Activated CD8-positive, alpha-beta T cell treated with anti-CD3 and anti-CD28 coated beads for 36 hours (primary cell): ENCODE measurements at regions not wholly inside any gene's neighbourhood (a gene's known extent, or its start where the extent isn't known, plus 50 kb on each side); places are given as distances from the start of the nearest gene placed in this dataset.

Experiments used
- ATAC-seq: fragments of 200-7000 bp; cut with Tn5 transposase; one replicate; pipeline ENCODE4 v1.10.0; 2021; ENCODE audit warnings: mild to moderate bottlenecking, moderate library complexity
- CTCF ChIA-PET: fragments of 350-600 bp; sonication (Branson Sonifier 250); formaldehyde crosslinking; loops from one replicate; lab custom pipeline; 2021; ENCODE audit warnings: antibody characterized with exemption; lab: Charles Lee
- POLR2A ChIA-PET: fragments of 350-600 bp; sonication (Branson Sonifier 250); formaldehyde crosslinking; loops from one replicate; lab custom pipeline; 2021; ENCODE audit warnings: antibody characterized with exemption; lab: Charles Lee
- DNase-seq: peaks from one replicate; pipeline ENCODE4 v3.0.0-alpha.2; 2020
- H3K27ac Mint-ChIP-seq: one replicate; pipeline ENCODE4 v1.8.0; 2021; ENCODE audit warnings: mild to moderate bottlenecking, mixed read lengths
- H3K27me3 Mint-ChIP-seq: one replicate; pipeline ENCODE4 v1.8.0; 2021; ENCODE audit warnings: mixed read lengths
- H3K36me3 Mint-ChIP-seq: one replicate; pipeline ENCODE4 v1.8.0; 2021; ENCODE audit warnings: low read depth, mixed read lengths
- H3K4me1 Mint-ChIP-seq: one replicate; pipeline ENCODE4 v1.8.0; 2021; ENCODE audit warnings: low read depth, mixed read lengths
- H3K4me3 Mint-ChIP-seq: one replicate; pipeline ENCODE4 v1.8.0; 2021; ENCODE audit warnings: mild to moderate bottlenecking, moderate library complexity, mixed read lengths
- H3K9me3 Mint-ChIP-seq: one replicate; pipeline ENCODE4 v1.8.0; 2021; ENCODE audit warnings: mixed read lengths
- intact Hi-C: fragments of 100-400 bp; cut with micrococcal nuclease; formaldehyde crosslinking; loops from one replicate; pipeline ENCODE4 v1.10.0; 2022
- TF ChIP-seq, protein P1 (sequence below): fragments of 200-600 bp; IDR thresholded peaks from one replicate; pipeline ENCODE4 v1.8.0; 2022; ENCODE audit warnings: antibody characterized with exemption, mild to moderate bottlenecking

DNA sequence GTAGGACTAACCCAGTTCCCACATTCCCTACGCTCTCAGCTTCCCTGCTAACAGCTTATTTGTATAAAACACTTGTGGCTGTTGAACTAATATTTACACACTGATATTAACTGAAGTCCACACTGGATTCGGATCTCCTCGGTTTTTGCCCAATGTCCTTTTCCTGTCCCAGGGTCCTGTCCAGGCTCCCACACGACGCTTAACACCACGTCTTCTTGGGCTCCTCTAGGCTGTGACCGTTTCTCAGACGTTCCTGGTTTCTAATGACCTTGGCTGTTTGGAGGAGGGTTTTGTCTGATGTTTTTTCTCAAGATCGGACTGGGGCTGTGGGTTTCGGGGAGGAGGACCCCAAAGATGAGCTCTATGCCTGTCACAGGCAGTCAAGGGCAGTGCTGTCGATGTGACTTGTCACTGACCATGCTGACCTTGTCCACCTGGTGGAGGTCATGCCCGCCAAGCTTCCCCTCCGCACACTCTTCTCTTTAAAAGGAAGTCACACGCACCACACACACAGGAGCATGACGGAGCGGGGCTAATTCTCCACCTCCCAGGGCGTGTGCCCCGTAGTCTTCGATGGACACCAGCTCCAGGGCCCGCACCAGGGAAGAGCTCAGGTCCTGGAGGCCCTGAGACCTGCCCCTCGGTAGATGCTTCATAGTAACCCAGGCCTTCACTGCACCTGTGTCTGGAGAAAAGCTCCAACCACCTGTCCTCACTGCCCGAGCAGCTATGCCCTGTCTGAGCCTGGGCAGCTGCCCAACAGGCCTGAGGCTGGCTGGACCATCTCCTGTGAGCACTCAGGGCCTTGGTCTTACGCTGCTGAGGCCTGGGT lies 72.0 kb downstream of the TTLL2 start:
- TF ChIP-seq, protein P1, sequence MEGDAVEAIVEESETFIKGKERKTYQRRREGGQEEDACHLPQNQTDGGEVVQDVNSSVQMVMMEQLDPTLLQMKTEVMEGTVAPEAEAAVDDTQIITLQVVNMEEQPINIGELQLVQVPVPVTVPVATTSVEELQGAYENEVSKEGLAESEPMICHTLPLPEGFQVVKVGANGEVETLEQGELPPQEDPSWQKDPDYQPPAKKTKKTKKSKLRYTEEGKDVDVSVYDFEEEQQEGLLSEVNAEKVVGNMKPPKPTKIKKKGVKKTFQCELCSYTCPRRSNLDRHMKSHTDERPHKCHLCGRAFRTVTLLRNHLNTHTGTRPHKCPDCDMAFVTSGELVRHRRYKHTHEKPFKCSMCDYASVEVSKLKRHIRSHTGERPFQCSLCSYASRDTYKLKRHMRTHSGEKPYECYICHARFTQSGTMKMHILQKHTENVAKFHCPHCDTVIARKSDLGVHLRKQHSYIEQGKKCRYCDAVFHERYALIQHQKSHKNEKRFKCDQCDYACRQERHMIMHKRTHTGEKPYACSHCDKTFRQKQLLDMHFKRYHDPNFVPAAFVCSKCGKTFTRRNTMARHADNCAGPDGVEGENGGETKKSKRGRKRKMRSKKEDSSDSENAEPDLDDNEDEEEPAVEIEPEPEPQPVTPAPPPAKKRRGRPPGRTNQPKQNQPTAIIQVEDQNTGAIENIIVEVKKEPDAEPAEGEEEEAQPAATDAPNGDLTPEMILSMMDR, result no peak
- CTCF ChIA-PET, result no interaction called here
- intact Hi-C loops, result no loop called here
- no peak overlapping the region for H3K27ac Mint-ChIP-seq
- no peaks in the 10 kb centered on the region for H3K36me3 Mint-ChIP-seq
- no peaks in the 10 kb centered on the region for H3K4me1 Mint-ChIP-seq
- POLR2A ChIA-PET, result interaction anchor here (0.5 kb wide), 1 partner anchor 251 kb away, joined by 3 read pairs; no protein-coding TSS in a partner anchor
- no peak for ATAC-seq
- H3K4me3 Mint-ChIP-seq, result no peak overlapping the region
- DNase-seq, result no peak
- peaks cover 2% of the 10 kb centered on the region for H3K27me3 Mint-ChIP-seq
- no peaks in the 10 kb centered on the region for H3K9me3 Mint-ChIP-seq

DNA sequence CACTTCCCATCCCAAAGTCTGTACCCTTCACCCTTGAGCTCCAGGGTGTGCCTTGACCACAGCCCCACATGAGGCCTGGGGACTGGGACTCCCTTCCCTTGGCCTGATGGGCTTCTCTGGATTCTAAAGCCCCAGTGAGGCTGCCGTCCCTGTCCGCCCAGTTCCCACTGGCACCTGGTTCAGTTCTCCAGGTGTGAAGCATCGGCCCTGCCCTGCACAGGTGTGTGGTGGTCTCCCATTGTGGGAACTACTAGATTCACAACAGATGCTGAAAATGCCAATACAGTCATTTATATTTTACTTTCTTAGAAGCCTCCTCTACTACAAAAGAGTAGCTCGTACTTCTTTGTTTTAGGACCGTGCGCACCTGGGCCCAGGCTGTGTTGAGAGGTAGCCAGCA lies 72.8 kb downstream of the TTLL2 start:
- DNase-seq, result no peak
- intact Hi-C loops, result no loop called here
- TF ChIP-seq, protein P1, result no peak
- Mint-ChIP-seq H3K4me1 (no peaks in the 10 kb centered on the region), H3K27me3 (peaks cover 2% of the 10 kb centered on the region), H3K36me3 (no peaks in the 10 kb centered on the region), H3K9me3 (no peaks in the 10 kb centered on the region), H3K27ac (no peak overlapping the region), H3K4me3 (no peak overlapping the region)
- no peak for ATAC-seq
- ChIA-PET CTCF (no interaction called here), POLR2A (no interaction called here)

DNA sequence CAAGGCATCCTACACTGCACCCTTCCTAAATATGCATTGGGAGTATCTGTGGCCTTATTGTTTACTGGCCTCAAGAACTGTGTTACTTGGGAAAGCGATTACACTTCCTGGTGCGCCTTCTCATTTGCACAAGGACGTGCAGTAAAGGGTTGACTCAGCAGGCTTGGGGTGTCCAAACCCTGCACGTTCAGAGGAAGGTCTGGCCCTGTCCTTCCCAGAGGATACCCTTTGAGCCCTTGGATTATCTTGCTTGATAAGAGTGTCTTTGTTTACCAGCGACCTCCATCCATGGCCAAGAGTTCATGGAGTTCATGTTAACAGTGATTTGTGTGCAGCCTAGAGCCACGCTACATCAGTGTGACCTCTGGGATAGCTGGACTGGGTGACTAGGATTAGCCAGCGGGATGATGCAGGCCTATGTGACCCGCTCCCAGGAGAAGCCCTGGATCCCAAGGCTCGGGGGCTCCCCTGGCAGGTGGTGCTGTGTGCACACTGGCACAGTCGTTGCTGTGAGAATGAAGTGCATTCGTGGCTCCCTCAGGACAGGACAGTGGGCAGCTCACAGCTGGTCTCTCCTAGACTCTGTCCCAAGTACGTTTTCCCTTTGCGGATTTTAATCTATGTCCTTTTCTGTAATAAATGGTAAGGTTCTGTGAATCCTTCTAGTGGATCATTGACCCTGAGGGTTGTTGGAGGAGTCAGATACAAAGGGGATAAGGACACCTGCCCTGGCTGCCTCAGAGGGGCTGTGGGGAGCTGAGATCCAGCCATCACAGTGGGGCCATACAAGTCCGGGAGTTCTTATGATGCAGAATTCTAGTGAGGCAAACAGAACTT lies 73.5 kb downstream of the TTLL2 start:
- DNase-seq (no peak), ATAC-seq (no peak)
- H3K4me1 Mint-ChIP-seq, result no peaks in the 10 kb centered on the region
- intact Hi-C loops, result no loop called here
- H3K4me3 Mint-ChIP-seq, result no peak overlapping the region
- ChIA-PET CTCF (no interaction called here), POLR2A (no interaction called here)
- H3K27me3 Mint-ChIP-seq, result peaks cover 2% of the 10 kb centered on the region
- no peaks in the 10 kb centered on the region for H3K36me3 Mint-ChIP-seq
- TF ChIP-seq, protein P1, result no peak
- H3K9me3 Mint-ChIP-seq, result no peaks in the 10 kb centered on the region
- no peak overlapping the region for H3K27ac Mint-ChIP-seq

DNA sequence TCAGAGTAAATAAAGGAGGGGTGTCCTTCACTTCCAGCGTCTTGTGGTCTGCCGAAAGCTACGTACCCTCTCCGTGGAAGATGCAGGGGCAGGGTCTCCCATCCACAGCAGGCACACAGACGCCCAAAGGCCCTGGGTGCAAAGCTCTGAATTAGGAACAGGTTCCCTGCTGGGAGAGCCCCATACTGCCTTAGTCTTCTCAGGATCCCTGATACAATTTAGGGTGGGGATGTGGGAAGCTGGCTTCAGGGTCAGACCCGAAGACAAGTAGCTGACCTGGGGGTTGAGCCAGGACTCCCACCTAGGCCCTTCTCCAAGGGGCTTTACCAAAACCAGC lies 74.1 kb downstream of the TTLL2 start:
- TF ChIP-seq, protein P1, result no peak
- Mint-ChIP-seq H3K27me3 (peaks cover 2% of the 10 kb centered on the region), H3K36me3 (no peaks in the 10 kb centered on the region), H3K4me1 (no peaks in the 10 kb centered on the region), H3K9me3 (no peaks in the 10 kb centered on the region), H3K4me3 (no peak overlapping the region), H3K27ac (no peak overlapping the region)
- DNase-seq (no peak), ATAC-seq (no peak)
- POLR2A ChIA-PET, result no interaction called here
- CTCF ChIA-PET, result no interaction called here
- intact Hi-C loops, result no loop called here

DNA sequence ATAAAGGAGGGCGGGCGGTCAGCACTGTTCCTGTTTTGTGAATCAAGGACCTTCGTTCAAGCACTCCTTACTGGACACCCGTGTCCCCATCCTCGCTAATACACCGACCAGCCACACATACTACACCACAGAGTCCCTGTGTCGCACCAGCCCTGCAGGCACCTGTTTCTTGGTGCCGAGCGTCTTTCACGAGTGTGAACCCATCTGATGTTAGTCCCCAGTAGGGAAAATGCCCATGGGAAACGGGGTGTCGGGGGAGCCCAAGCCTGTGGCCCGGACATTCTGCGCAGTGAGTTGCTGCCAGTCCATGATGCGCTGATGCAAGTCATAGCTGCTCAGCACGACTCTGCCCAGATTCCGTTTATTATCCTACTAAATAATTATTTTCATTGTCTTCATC lies 74.7 kb downstream of the TTLL2 start:
- Mint-ChIP-seq H3K36me3 (no peaks in the 10 kb centered on the region), H3K27ac (no peak overlapping the region), H3K9me3 (no peaks in the 10 kb centered on the region), H3K4me1 (no peaks in the 10 kb centered on the region), H3K27me3 (peaks cover 2% of the 10 kb centered on the region), H3K4me3 (no peak overlapping the region)
- POLR2A ChIA-PET, result no interaction called here
- CTCF ChIA-PET, result no interaction called here
- intact Hi-C loops, result no loop called here
- TF ChIP-seq, protein P1, result no peak
- ATAC-seq, result no peak
- no peak for DNase-seq
